GM23248 (cell line): ENCODE measurements at regions not wholly inside any gene's neighbourhood (a gene's known extent, or its start where the extent isn't known, plus 50 kb on each side); places are given as distances from the start of the nearest gene placed in this dataset.

ENCODE experiments used
- EZH2 ChIP-seq: fragments of 200-600 bp; sonication (generic); IDR thresholded peaks from 2 replicates; pipeline ENCODE4 v1.6.1; 2018; ENCODE audit warnings: antibody characterized with exemption, mild to moderate bottlenecking; ENCODE audit not compliant: insufficient read depth, poor library complexity, severe bottlenecking
- EZH2phosphoT487 ChIP-seq: fragments of 200-600 bp; sonication (generic); IDR thresholded peaks from 2 replicates; pipeline ENCODE4 v1.6.1; 2018; ENCODE audit warnings: antibody characterized with exemption, moderate library complexity, mild to moderate bottlenecking, low read depth; ENCODE audit not compliant: insufficient read depth

DNA sequence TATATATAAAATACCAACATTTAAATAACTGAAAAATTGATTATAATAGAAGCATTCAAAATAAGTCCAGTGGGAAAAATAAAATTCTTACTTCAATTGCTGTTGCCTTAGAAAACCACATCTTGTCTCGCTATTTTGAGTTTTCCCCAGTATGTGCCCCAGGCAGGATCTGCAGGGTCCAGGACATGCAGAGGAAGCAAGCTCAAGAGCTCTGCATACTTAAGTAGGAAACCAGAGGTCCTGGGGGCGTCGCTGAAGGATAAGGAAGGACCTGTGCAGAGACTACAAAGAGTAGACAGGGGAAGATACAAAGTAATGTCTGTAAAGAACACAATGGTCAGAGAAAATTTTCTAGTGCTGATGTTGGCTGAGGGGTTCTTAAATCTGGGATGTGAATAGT lies 310.5 kb upstream of the EMCN start:
- TF ChIP-seq EZH2phosphoT487 (no peak), EZH2 (no peak)
